Stimulated activated CD8-positive, alpha-beta memory T cell treated with anti-CD3 and anti-CD28 coated beads, Interleukin-15, amount 100 ng/mL, for 48 hours (primary cell): ENCODE measurements at regions not wholly inside any gene's neighbourhood (a gene's known extent, or its start where the extent isn't known, plus 50 kb on each side); places are given as distances from the start of the nearest gene placed in this dataset.

Source experiments
- DNase-seq, 2 donors: peaks; one replicate each; pipeline ENCODE4 v3.0.0-alpha.2; 2020; ENCODE audit warnings: low read depth in 2 of 2

GRCh38 chr14:83992857-83993256 lies 1537.1 kb upstream of the FLRT2 start:
- DNase-seq, result no peak

- DNase-seq, result no peak
Measured at GRCh38 chr14:83993545-83993944, 1536.4 kb upstream of the FLRT2 start.

- DNase-seq, result no peak
Measured at GRCh38 chr14:83994020-83994419, 1535.9 kb upstream of the FLRT2 start.

- DNase-seq, result no peak
Measured at GRCh38 chr14:84001023-84001422, 1528.9 kb upstream of the FLRT2 start.

- no peak for DNase-seq
Measured at GRCh38 chr14:84003346-84003745, 1526.6 kb upstream of the FLRT2 start.

- no peak for DNase-seq
Measured at GRCh38 chr14:84006643-84007155, 1523.2 kb upstream of the FLRT2 start.

GRCh38 chr14:84013424-84013823 lies 1516.5 kb upstream of the FLRT2 start:
- no peak for DNase-seq

- no peak for DNase-seq
Measured at GRCh38 chr14:84017495-84017894, 1512.4 kb upstream of the FLRT2 start.

- no peak for DNase-seq
Measured at GRCh38 chr14:84021433-84021832, 1508.5 kb upstream of the FLRT2 start.

- DNase-seq, result no peak
Measured at GRCh38 chr14:84024231-84024820, 1505.6 kb upstream of the FLRT2 start.

GRCh38 chr14:84025106-84026012 lies 1504.6 kb upstream of the FLRT2 start:
- no peak for DNase-seq

GRCh38 chr14:84027351-84027750 lies 1502.6 kb upstream of the FLRT2 start:
- no peak for DNase-seq

GRCh38 chr14:84028080-84028604 lies 1501.8 kb upstream of the FLRT2 start:
- DNase-seq, result no peak

GRCh38 chr14:84029246-84029645 lies 1500.7 kb upstream of the FLRT2 start:
- DNase-seq, result no peak

- DNase-seq, result no peak
Measured at GRCh38 chr14:84029720-84030119, 1500.2 kb upstream of the FLRT2 start.

GRCh38 chr14:84036840-84037239 lies 1493.1 kb upstream of the FLRT2 start:
- no peak for DNase-seq

GRCh38 chr14:84037593-84037992 lies 1492.4 kb upstream of the FLRT2 start:
- DNase-seq, result no peak

GRCh38 chr14:84040101-84040500 lies 1489.8 kb upstream of the FLRT2 start:
- no peak for DNase-seq

GRCh38 chr14:84041421-84041820 lies 1488.5 kb upstream of the FLRT2 start:
- DNase-seq, result no peak

- no peak for DNase-seq
Measured at GRCh38 chr14:84042992-84043391, 1487.0 kb upstream of the FLRT2 start.

GRCh38 chr14:84064316-84065125 lies 1465.4 kb upstream of the FLRT2 start:
- DNase-seq, result no peak

GRCh38 chr14:84065811-84066210 lies 1464.1 kb upstream of the FLRT2 start:
- no peak for DNase-seq
